GM12878 (cell line): ENCODE measurements at regions not wholly inside any gene's neighbourhood (a gene's known extent, or its start where the extent isn't known, plus 50 kb on each side); places are given as distances from the start of the nearest gene placed in this dataset.

Source experiments
- ATAC-seq: fragments of 200-7000 bp; cut with Tn5 transposase; 3 replicates; pipeline ENCODE4 v1.9.1; 2020; ENCODE audit warnings: mild to moderate bottlenecking, moderate library complexity
- BruUV-seq: library from RNA; stranded (reverse); fragments of 400-500 nt; replicated peaks from 2 replicates; lab custom pipeline; 2021; lab: Mats Ljungman, UMichigan
- CTCF ChIA-PET: fragments of 300-600 bp; sonication (Branson Sonifier 250); formaldehyde crosslinking; extraction: SDS; loops from one replicate; lab custom pipeline; 2021; ENCODE audit warnings: inconsistent platforms; lab: Yijun Ruan, JAX
- POLR2A ChIA-PET: fragments of 350-600 bp; formaldehyde crosslinking; extraction: SDS; loops from one replicate; lab custom pipeline; 2021; ENCODE audit warnings: inconsistent platforms; lab: Charles Lee
- RAD21 ChIA-PET: fragments of 300-600 bp; sonication (Branson Sonifier 250); formaldehyde crosslinking; loops from one replicate; lab custom pipeline; 2023; ENCODE audit warnings: antibody characterized with exemption; ENCODE audit not compliant: unreplicated experiment; lab: Charles Lee
- SMC1A ChIA-PET: fragments of 300-600 bp; sonication (Branson Sonifier 250); formaldehyde crosslinking; loops from one replicate; lab custom pipeline; 2023; ENCODE audit not compliant: unreplicated experiment, uncharacterized antibody; lab: Charles Lee
- DNase-seq: peaks from one replicate; pipeline ENCODE4 v3.0.0-alpha.2; 2011; ENCODE audit warnings: low read depth, low spot score
- FAIRE-seq: peaks from 3 replicates; lab custom pipeline; 2011; peaks lifted over from hg19 to GRCh38; lab: Jason Lieb, UNC
- H2AFZ ChIP-seq: 2 replicates; pipeline ENCODE4 v1.6.0; 2011; ENCODE audit warnings: low read depth, low read length, control low read depth; ENCODE audit not compliant: control insufficient read depth
- H3K27ac ChIP-seq: 2 replicates; pipeline ENCODE4 v1.5.1; 2011; ENCODE audit warnings: control low read depth; ENCODE audit not compliant: control insufficient read depth, insufficient read depth
- H3K27me3 ChIP-seq, 2 experiments: replicated peaks in 1 of 2; 2 replicates each; pipeline versions ENCODE4 v1.6.0 to v1.6.1; 2011; ENCODE audit warnings: low read length in 1 of 2; ENCODE audit not compliant: control insufficient read depth in 2 of 2, insufficient read depth in 2 of 2
- H3K36me3 ChIP-seq, 2 experiments: 2 replicates each; pipeline ENCODE4 v1.5.1; 2011; ENCODE audit warnings: low read length in 1 of 2; ENCODE audit not compliant: control insufficient read depth in 2 of 2, insufficient read depth in 2 of 2
- H3K4me1 ChIP-seq: 2 replicates; pipeline ENCODE4 v1.6.1; 2011; ENCODE audit warnings: mild to moderate bottlenecking, low read length, moderate library complexity, mixed read lengths; ENCODE audit not compliant: control insufficient read depth, insufficient read depth
- H3K4me2 ChIP-seq: 2 replicates; pipeline ENCODE4 v1.6.0; 2011; ENCODE audit warnings: control low read depth; ENCODE audit not compliant: control insufficient read depth, insufficient read depth
- H3K4me3 ChIP-seq: fragments of 200-600 bp; sonication (generic); 2 replicates; pipeline ENCODE4 v1.5.1; 2016
- H3K79me2 ChIP-seq: 2 replicates; pipeline ENCODE4 v1.6.0; 2011; ENCODE audit warnings: low read length; ENCODE audit not compliant: control insufficient read depth, insufficient read depth
- H3K9ac ChIP-seq: 2 replicates; pipeline ENCODE4 v1.8.0; 2011; ENCODE audit warnings: low read length, control low read depth, mixed read lengths; ENCODE audit not compliant: control insufficient read depth, insufficient read depth
- H3K9me3 ChIP-seq: replicated peaks from 3 replicates; pipeline ENCODE4 v1.5.1; 2011; ENCODE audit warnings: mild to moderate bottlenecking, low read length; ENCODE audit not compliant: control insufficient read depth, insufficient read depth
- H4K20me1 ChIP-seq: 2 replicates; pipeline ENCODE4 v1.6.0; 2011; ENCODE audit not compliant: control insufficient read depth, insufficient read depth
- BACH1 ChIP-seq: fragments of 450-650 bp; IDR thresholded peaks from 2 replicates; pipeline ENCODE4 v1.6.1; 2017; ENCODE audit warnings: mild to moderate bottlenecking, borderline replicate concordance
- FOXM1 ChIP-seq: IDR thresholded peaks from 2 replicates; pipeline ENCODE4 v1.6.1; 2012; ENCODE audit warnings: low read depth, mild to moderate bottlenecking, inconsistent platforms, low read length, moderate library complexity
- KAT2A ChIP-seq: conservative IDR thresholded peaks from 2 replicates; pipeline ENCODE4 v1.6.1; 2011; ENCODE audit warnings: low read depth, low read length; ENCODE audit not compliant: control insufficient read depth
- NFYB ChIP-seq: IDR thresholded peaks from 2 replicates; pipeline ENCODE4 v1.6.1; 2011; ENCODE audit warnings: low read depth, mild to moderate bottlenecking, low read length, improper control_type of control experiment, moderate library complexity; ENCODE audit not compliant: insufficient read depth
- PAX5 ChIP-seq: IDR thresholded peaks from 2 replicates; pipeline ENCODE4 v1.6.1; 2011; ENCODE audit warnings: low read depth, low read length, borderline replicate concordance
- SMARCA5 ChIP-seq: fragments of 450-650 bp; IDR thresholded peaks from 2 replicates; pipeline ENCODE4 v1.6.1; 2017; ENCODE audit warnings: mild to moderate bottlenecking
- ZNF207 ChIP-seq: fragments of 450-650 bp; IDR thresholded peaks from 2 replicates; pipeline ENCODE4 v1.6.1; 2014; ENCODE audit warnings: antibody characterized with exemption, mild to moderate bottlenecking, borderline replicate concordance
- in situ Hi-C: fragments of 300-500 bp; cut with MboI; formaldehyde crosslinking; loops from 9 replicates; pipeline ENCODE4 v1.14.3; 2018; ENCODE audit warnings: mixed read lengths
- intact Hi-C: fragments of 100-400 bp; cut with micrococcal nuclease; formaldehyde crosslinking; loops from one replicate; pipeline ENCODE4 v1.14.2; 2022; ENCODE audit not compliant: unreplicated experiment
- TF ChIP-seq, protein P1 (sequence below): IDR thresholded peaks from 2 replicates; pipeline ENCODE4 v1.6.1; 2012; ENCODE audit warnings: mild to moderate bottlenecking, low read depth, low read length
- TF ChIP-seq, protein P2 (sequence below): fragments of 450-650 bp; IDR thresholded peaks from 2 replicates; pipeline ENCODE4 v1.6.1; 2014; ENCODE audit warnings: mild to moderate bottlenecking
- TF ChIP-seq, protein P3 (sequence below): fragments of 150-350 bp; IDR thresholded peaks from 2 replicates; pipeline ENCODE4 v1.6.1; 2016; ENCODE audit warnings: low read depth, low read length

DNA sequence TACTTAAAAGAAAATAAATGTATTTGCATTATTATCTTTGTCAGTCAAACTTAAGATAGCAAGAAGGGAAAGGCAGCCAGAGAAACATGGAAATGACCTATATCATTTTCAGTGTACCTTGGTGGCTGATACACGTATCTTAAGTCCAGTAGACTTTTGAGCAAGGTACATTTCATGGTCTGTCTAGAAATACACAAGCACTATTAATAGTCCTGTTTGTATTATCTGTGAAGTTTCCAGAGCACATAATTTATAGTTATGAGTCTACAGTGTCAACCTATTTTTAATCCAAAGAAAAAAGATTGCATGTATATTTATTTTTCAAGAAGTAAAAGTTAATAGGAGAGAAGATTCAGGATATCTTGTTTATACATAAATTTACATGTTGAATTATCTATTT lies 95.7 kb downstream of the IZUMO3 start (continued):
- no peak for TF ChIP-seq NFYB

DNA sequence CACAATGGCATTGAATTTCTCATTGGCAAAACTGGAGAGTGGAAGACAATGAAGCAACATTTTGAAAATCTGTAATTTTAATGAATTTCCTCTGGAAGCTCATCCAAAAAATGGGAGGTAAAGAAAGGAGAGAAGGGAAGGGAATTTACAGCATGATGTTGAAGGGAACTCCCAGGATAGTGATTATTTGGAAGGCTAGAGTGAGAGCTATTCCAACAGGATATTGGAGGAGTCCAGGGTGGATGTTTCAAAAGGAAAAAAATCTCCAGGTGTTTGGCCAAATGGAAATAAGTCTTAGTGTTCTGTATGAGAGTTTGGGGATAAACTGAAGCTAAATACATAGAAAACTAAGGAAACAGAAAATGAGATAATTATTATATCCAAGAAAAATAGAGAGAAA lies 106.2 kb downstream of the IZUMO3 start:
- no peak overlapping the region for H3K4me2 ChIP-seq
- H3K4me1 ChIP-seq, result no peaks in the 10 kb centered on the region
- in situ Hi-C loops (no loop called here), intact Hi-C loops (no loop called here)
- no peak for DNase-seq
- no peaks in the 10 kb centered on the region for H3K79me2 ChIP-seq
- no peak overlapping the region for H3K9ac ChIP-seq
- H3K27me3 ChIP-seq, result no peaks in the 10 kb centered on the region
- no TSS peak for BruUV-seq
- no peak overlapping the region for H2AFZ ChIP-seq
- H3K27ac ChIP-seq, result no peak overlapping the region
- no peak overlapping the region for H3K4me3 ChIP-seq
- TF ChIP-seq, protein P1, sequence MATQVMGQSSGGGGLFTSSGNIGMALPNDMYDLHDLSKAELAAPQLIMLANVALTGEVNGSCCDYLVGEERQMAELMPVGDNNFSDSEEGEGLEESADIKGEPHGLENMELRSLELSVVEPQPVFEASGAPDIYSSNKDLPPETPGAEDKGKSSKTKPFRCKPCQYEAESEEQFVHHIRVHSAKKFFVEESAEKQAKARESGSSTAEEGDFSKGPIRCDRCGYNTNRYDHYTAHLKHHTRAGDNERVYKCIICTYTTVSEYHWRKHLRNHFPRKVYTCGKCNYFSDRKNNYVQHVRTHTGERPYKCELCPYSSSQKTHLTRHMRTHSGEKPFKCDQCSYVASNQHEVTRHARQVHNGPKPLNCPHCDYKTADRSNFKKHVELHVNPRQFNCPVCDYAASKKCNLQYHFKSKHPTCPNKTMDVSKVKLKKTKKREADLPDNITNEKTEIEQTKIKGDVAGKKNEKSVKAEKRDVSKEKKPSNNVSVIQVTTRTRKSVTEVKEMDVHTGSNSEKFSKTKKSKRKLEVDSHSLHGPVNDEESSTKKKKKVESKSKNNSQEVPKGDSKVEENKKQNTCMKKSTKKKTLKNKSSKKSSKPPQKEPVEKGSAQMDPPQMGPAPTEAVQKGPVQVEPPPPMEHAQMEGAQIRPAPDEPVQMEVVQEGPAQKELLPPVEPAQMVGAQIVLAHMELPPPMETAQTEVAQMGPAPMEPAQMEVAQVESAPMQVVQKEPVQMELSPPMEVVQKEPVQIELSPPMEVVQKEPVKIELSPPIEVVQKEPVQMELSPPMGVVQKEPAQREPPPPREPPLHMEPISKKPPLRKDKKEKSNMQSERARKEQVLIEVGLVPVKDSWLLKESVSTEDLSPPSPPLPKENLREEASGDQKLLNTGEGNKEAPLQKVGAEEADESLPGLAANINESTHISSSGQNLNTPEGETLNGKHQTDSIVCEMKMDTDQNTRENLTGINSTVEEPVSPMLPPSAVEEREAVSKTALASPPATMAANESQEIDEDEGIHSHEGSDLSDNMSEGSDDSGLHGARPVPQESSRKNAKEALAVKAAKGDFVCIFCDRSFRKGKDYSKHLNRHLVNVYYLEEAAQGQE, result no peak
- no peak for TF ChIP-seq BACH1
- no peak for TF ChIP-seq PAX5
- TF ChIP-seq SMARCA5, result no peak
- TF ChIP-seq, protein P2, sequence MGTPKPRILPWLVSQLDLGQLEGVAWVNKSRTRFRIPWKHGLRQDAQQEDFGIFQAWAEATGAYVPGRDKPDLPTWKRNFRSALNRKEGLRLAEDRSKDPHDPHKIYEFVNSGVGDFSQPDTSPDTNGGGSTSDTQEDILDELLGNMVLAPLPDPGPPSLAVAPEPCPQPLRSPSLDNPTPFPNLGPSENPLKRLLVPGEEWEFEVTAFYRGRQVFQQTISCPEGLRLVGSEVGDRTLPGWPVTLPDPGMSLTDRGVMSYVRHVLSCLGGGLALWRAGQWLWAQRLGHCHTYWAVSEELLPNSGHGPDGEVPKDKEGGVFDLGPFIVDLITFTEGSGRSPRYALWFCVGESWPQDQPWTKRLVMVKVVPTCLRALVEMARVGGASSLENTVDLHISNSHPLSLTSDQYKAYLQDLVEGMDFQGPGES, result no peak
- TF ChIP-seq, protein P3, sequence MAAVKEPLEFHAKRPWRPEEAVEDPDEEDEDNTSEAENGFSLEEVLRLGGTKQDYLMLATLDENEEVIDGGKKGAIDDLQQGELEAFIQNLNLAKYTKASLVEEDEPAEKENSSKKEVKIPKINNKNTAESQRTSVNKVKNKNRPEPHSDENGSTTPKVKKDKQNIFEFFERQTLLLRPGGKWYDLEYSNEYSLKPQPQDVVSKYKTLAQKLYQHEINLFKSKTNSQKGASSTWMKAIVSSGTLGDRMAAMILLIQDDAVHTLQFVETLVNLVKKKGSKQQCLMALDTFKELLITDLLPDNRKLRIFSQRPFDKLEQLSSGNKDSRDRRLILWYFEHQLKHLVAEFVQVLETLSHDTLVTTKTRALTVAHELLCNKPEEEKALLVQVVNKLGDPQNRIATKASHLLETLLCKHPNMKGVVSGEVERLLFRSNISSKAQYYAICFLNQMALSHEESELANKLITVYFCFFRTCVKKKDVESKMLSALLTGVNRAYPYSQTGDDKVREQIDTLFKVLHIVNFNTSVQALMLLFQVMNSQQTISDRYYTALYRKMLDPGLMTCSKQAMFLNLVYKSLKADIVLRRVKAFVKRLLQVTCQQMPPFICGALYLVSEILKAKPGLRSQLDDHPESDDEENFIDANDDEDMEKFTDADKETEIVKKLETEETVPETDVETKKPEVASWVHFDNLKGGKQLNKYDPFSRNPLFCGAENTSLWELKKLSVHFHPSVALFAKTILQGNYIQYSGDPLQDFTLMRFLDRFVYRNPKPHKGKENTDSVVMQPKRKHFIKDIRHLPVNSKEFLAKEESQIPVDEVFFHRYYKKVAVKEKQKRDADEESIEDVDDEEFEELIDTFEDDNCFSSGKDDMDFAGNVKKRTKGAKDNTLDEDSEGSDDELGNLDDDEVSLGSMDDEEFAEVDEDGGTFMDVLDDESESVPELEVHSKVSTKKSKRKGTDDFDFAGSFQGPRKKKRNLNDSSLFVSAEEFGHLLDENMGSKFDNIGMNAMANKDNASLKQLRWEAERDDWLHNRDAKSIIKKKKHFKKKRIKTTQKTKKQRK, result no peak
- TF ChIP-seq KAT2A, result no peak
- TF ChIP-seq ZNF207, result no peak
- no peak for TF ChIP-seq FOXM1
- TF ChIP-seq, all 136 proteins: peak for 0
- ChIA-PET SMC1A (interaction anchor here (0.9 kb wide), 1 partner anchor 11 kb away, joined by 3 read pairs; no protein-coding TSS in a partner anchor), POLR2A (no interaction called here), RAD21 (no interaction called here), CTCF (interaction anchor here (0.6 kb wide), 1 partner anchor 162 kb away, joined by 3 read pairs; no protein-coding TSS in a partner anchor)
- no peaks in the 10 kb centered on the region for H3K9me3 ChIP-seq
- no peaks in the 10 kb centered on the region for H4K20me1 ChIP-seq
- no peaks in the 10 kb centered on the region for H3K36me3 ChIP-seq
- FAIRE-seq (no peak), ATAC-seq (no peak)
